Neuronal stem cell (in vitro differentiated cells): ENCODE measurements at regions not wholly inside any gene's neighbourhood (a gene's known extent, or its start where the extent isn't known, plus 50 kb on each side); places are given as distances from the start of the nearest gene placed in this dataset.

ENCODE experiments used
- DNase-seq: peaks from one replicate; pipeline ENCODE4 v3.0.0-alpha.2; 2013; ENCODE audit warnings: low spot score
- H2AFZ ChIP-seq: one replicate; pipeline ENCODE4 v1.6.1; 2013; ENCODE audit warnings: mild to moderate bottlenecking, low read length, inconsistent platforms
- H2AK5ac ChIP-seq: 2 replicates; pipeline ENCODE4 v1.6.1; 2013; ENCODE audit warnings: low read depth, mild to moderate bottlenecking, inconsistent platforms, low read length, moderate library complexity, mixed read lengths
- H2BK120ac ChIP-seq: 2 replicates; pipeline ENCODE4 v1.6.1; 2013; ENCODE audit warnings: low read depth, mild to moderate bottlenecking, inconsistent platforms, low read length, moderate library complexity, mixed read lengths
- H2BK12ac ChIP-seq: one replicate; pipeline ENCODE4 v1.6.1; 2013; ENCODE audit warnings: low read length, inconsistent platforms
- H2BK15ac ChIP-seq: 2 replicates; pipeline ENCODE4 v1.6.1; 2013; ENCODE audit warnings: mild to moderate bottlenecking, low read length, inconsistent platforms, mixed read lengths
- H2BK5ac ChIP-seq: one replicate; pipeline ENCODE4 v1.6.1; 2013; ENCODE audit warnings: inconsistent platforms, mild to moderate bottlenecking, low read length, moderate library complexity
- H3K14ac ChIP-seq: one replicate; pipeline ENCODE4 v1.6.1; 2013; ENCODE audit warnings: low read length, inconsistent platforms
- H3K18ac ChIP-seq: 2 replicates; pipeline ENCODE4 v1.6.1; 2013; ENCODE audit warnings: low read length, inconsistent platforms
- H3K23ac ChIP-seq: 2 replicates; pipeline ENCODE4 v1.6.1; 2013; ENCODE audit warnings: low read depth, mild to moderate bottlenecking, mixed read lengths, low read length, inconsistent platforms; ENCODE audit not compliant: poor library complexity
- H3K27ac ChIP-seq: replicated peaks from 3 replicates; pipeline ENCODE4 v1.5.1; 2013; ENCODE audit warnings: low read length, inconsistent platforms
- H3K27me3 ChIP-seq, 3 experiments: 2 replicates each; pipeline ENCODE4 v1.6.1; 2013; ENCODE audit warnings: low read length in 3 of 3, mild to moderate bottlenecking in 2 of 3, inconsistent platforms in 1 of 3, low read depth in 1 of 3, mixed read lengths in 1 of 3, moderate library complexity in 1 of 3; ENCODE audit not compliant: control insufficient read depth in 3 of 3, insufficient read depth in 3 of 3
- H3K36me3 ChIP-seq, 2 donors: replicated peaks in 1 of 2; 2 replicates each; pipeline ENCODE4 v1.6.1; 2013; ENCODE audit warnings: low read length in 2 of 2; ENCODE audit not compliant: control insufficient read depth in 2 of 2, insufficient read depth in 2 of 2
- H3K4ac ChIP-seq: 2 replicates; pipeline ENCODE4 v1.6.1; 2013; ENCODE audit warnings: inconsistent platforms, mild to moderate bottlenecking, low read length, moderate library complexity
- H3K4me1 ChIP-seq, 2 donors: 1 replicate in 1 of 2; 2 replicates in 1 of 2; pipeline ENCODE4 v1.6.1; 2013; ENCODE audit warnings: low read length in 2 of 2, low read depth in 1 of 2; ENCODE audit not compliant: control insufficient read depth in 2 of 2, insufficient read depth in 1 of 2
- H3K4me2 ChIP-seq: one replicate; pipeline ENCODE4 v1.6.1; 2013; ENCODE audit warnings: mild to moderate bottlenecking, low read length, inconsistent platforms; ENCODE audit not compliant: insufficient read depth, poor library complexity, severe bottlenecking
- H3K4me3 ChIP-seq, 2 donors: 2 replicates each; pipeline ENCODE4 v1.5.1; 2013; ENCODE audit warnings: low read length in 2 of 2, mild to moderate bottlenecking in 2 of 2, inconsistent platforms in 1 of 2, moderate library complexity in 1 of 2
- H3K79me1 ChIP-seq: one replicate; pipeline ENCODE4 v1.6.1; 2013; ENCODE audit warnings: low read depth, mild to moderate bottlenecking, inconsistent platforms, low read length, moderate library complexity
- H3K9ac ChIP-seq: one replicate; pipeline ENCODE4 v1.6.1; 2013; ENCODE audit warnings: mild to moderate bottlenecking, low read depth, low read length, inconsistent platforms; ENCODE audit not compliant: poor library complexity
- H3K9me3 ChIP-seq, 2 donors: replicated peaks in 1 of 2; 2 replicates each; pipeline versions ENCODE3 to v1.6.1; 2013; ENCODE audit warnings: low read length in 2 of 2, mild to moderate bottlenecking in 2 of 2, inconsistent platforms in 1 of 2, low read depth in 1 of 2, mixed read lengths in 1 of 2, moderate library complexity in 1 of 2; ENCODE audit not compliant: control insufficient read depth in 2 of 2, insufficient read depth in 1 of 2
- H4K8ac ChIP-seq: one replicate; pipeline ENCODE4 v1.6.1; 2013; ENCODE audit warnings: low read depth, mild to moderate bottlenecking, inconsistent platforms, low read length, moderate library complexity
- H4K91ac ChIP-seq: one replicate; pipeline ENCODE4 v1.6.1; 2013; ENCODE audit warnings: low read length, low read depth, mild to moderate bottlenecking, inconsistent platforms; ENCODE audit not compliant: poor library complexity
- WGBS, 2 donors: extraction: QIAGEN DNeasy Blood & Tissue Kit; methylation state at CpG; one replicate each; pipeline ENCODE4 v1.1.7; 2013; ENCODE audit warnings: missing lambda C conversion rate in 2 of 2, mixed read lengths in 1 of 2; ENCODE audit not compliant: insufficient read length in 2 of 2, insufficient replicate concordance in 1 of 2; ENCODE audit errors: extremely low coverage in 2 of 2; 5-methylcytosine and 5-hydroxymethylcytosine counted together

DNA sequence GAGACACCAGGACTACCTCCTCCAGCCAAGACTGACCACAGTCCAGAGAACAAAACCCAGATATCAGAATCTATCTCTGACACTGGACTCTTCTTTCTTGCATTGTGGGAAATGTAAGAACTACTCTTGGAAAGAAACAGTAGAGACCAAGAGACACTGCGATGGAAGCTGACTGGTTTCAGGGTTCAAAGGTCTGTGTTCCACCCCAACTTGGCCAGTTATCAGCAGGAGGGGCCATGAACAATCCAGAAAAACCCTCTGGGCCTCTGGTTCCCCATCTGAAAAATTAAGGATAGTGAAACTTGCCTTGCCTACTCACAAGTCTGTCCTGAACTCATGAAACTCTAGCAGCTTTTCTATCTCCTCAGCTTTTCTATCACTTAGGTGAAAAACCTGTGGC lies 166.5 kb downstream of the SUCLG1 start:
- Histone ChIP-seq H2BK120ac (no peak overlapping the region), H4K91ac (no peak overlapping the region), H3K4me3 (no peak overlapping the region), H3K9me3 (peaks cover 0 to 2% of the 10 kb centered on the region in 2 donors), H3K4ac (no peak overlapping the region), H3K9ac (no peak overlapping the region), H3K27ac (no peak overlapping the region), H2BK5ac (no peak overlapping the region), H2BK12ac (no peak overlapping the region), H3K18ac (no peak overlapping the region), H3K4me2 (no peak overlapping the region), H3K27me3 (no peaks in the 10 kb centered on the region), H4K8ac (no peak overlapping the region), H3K14ac (no peak overlapping the region), H3K4me1 (peaks cover 0 to 6% of the 10 kb centered on the region in 2 donors), H3K36me3 (no peaks in the 10 kb centered on the region), H2BK15ac (no peak overlapping the region), H3K23ac (no peak overlapping the region), H2AFZ (no peak overlapping the region), H3K79me1 (no peaks in the 10 kb centered on the region), H2AK5ac (no peak overlapping the region)
- no CpG with 5 or more reads among the region's 1 CpG for WGBS, 2 donors
- DNase-seq, result no peak

DNA sequence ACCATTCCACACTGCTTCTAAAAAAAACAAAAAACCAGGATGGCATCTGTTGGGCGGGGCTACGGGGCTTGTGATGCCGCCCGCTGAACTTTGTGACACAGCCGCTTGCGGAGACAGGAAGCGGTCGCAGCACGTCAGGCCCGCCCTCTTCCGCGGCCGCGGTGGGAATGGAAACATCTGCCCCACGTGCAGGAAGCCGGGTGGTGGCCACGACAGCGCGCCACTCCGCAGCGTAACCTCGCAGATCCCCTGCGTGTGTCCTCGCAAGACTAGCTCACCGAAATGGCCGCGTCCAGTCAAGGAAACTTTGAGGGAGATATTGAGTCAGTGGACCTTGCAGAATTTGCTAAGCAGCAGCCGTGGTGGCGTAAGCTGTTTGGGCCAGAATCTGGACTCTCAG lies 168.5 kb downstream of the SUCLG1 start:
- H4K91ac ChIP-seq, result no peak overlapping the region
- H3K4me1 ChIP-seq, result peaks cover 0 to 6% of the 10 kb centered on the region in 2 donors
- no peaks in the 10 kb centered on the region for H3K79me1 ChIP-seq
- H4K8ac ChIP-seq, result no peak overlapping the region
- H3K23ac ChIP-seq, result no peak overlapping the region
- peaks cover 0 to 2% of the 10 kb centered on the region in 2 donors for H3K9me3 ChIP-seq
- H2AK5ac ChIP-seq, result no peak overlapping the region
- H3K4ac ChIP-seq, result no peak overlapping the region
- no peak overlapping the region for H2BK120ac ChIP-seq
- H3K27ac ChIP-seq, result no peak overlapping the region
- no peak for DNase-seq
- no peak overlapping the region for H2BK15ac ChIP-seq
- no peak overlapping the region for H2BK5ac ChIP-seq
- no peak overlapping the region for H3K18ac ChIP-seq
- no peak overlapping the region for H3K14ac ChIP-seq
- no peak overlapping the region for H2BK12ac ChIP-seq
- H3K4me3 ChIP-seq, result no peak overlapping the region
- H3K9ac ChIP-seq, result no peak overlapping the region
- WGBS, 2 donors, result no CpG with 5 or more reads among the region's 29 CpGs
- H3K27me3 ChIP-seq, result no peaks in the 10 kb centered on the region
- no peak overlapping the region for H2AFZ ChIP-seq
- no peak overlapping the region for H3K4me2 ChIP-seq
- no peaks in the 10 kb centered on the region for H3K36me3 ChIP-seq

DNA sequence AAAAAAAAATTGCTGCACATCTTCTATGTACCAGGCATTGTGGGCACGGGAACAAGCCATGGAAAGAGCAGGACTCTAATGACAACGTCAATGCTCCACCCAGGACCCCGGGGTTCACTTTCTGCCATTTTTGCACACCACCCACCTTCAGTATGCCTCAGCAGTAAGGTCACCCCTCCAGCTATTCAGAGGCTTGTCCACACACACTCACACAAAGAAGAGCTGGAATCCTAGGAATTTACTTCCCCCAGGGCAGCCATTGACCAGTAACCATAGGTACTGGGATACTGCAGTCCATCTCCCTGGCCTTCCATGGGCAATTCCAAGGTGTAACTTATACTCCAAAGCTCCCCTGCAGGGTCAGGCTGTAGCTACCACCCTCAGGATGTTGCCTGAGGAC lies 170.8 kb downstream of the SUCLG1 start:
- H3K4me3 ChIP-seq, result no peak overlapping the region
- H2BK120ac ChIP-seq, result no peak overlapping the region
- peaks cover 0 to 6% of the 10 kb centered on the region in 2 donors for H3K4me1 ChIP-seq
- H2AFZ ChIP-seq, result no peak overlapping the region
- H3K27me3 ChIP-seq, result no peaks in the 10 kb centered on the region
- H3K23ac ChIP-seq, result no peak overlapping the region
- no peak overlapping the region for H2AK5ac ChIP-seq
- no peak overlapping the region for H2BK5ac ChIP-seq
- no peak overlapping the region for H4K8ac ChIP-seq
- H2BK15ac ChIP-seq, result no peak overlapping the region
- peaks cover 0 to 2% of the 10 kb centered on the region in 2 donors for H3K9me3 ChIP-seq
- no peak overlapping the region for H4K91ac ChIP-seq
- no peak overlapping the region for H3K9ac ChIP-seq
- H3K36me3 ChIP-seq, result no peaks in the 10 kb centered on the region
- no peak overlapping the region for H3K27ac ChIP-seq
- H3K18ac ChIP-seq, result no peak overlapping the region
- H3K4ac ChIP-seq, result no peak overlapping the region
- WGBS, 2 donors, result no CpG with 5 or more reads among the region's 3 CpGs
- H3K79me1 ChIP-seq, result no peaks in the 10 kb centered on the region
- DNase-seq, result no peak
- no peak overlapping the region for H2BK12ac ChIP-seq
- H3K4me2 ChIP-seq, result no peak overlapping the region
- no peak overlapping the region for H3K14ac ChIP-seq

DNA sequence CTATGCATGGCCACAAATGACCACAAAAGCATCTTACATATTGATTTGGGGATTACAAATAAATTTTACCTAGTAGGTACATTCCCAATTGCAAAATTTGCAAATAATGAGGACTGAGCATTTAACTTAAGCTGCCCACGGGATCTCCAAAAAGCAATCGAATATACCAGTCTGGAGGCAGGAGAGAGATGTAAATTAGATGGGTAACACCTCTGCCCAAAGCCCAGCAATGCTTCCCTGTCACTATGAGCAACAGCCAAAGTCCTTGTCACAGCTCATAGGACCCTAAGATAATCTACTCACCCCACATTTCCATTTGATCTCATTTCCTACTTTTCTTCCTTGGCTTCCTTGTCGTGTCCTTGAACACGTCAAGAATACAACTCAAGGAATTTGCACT lies 172.2 kb downstream of the SUCLG1 start:
- Histone ChIP-seq H3K4me3 (no peak overlapping the region), H3K4ac (no peak overlapping the region), H2AFZ (no peak overlapping the region), H2BK15ac (no peak overlapping the region), H3K36me3 (no peaks in the 10 kb centered on the region), H3K18ac (no peak overlapping the region), H3K9me3 (peaks cover 0 to 2% of the 10 kb centered on the region in 2 donors), H3K4me2 (no peak overlapping the region), H3K27ac (no peak overlapping the region), H2AK5ac (no peak overlapping the region), H3K27me3 (no peaks in the 10 kb centered on the region), H2BK5ac (no peak overlapping the region), H3K14ac (no peak overlapping the region), H3K79me1 (no peaks in the 10 kb centered on the region), H2BK12ac (no peak overlapping the region), H4K91ac (no peak overlapping the region), H3K4me1 (peaks cover 0 to 6% of the 10 kb centered on the region in 2 donors), H4K8ac (no peak overlapping the region), H3K9ac (no peak overlapping the region), H2BK120ac (no peak overlapping the region), H3K23ac (no peak overlapping the region)
- no CpG with 5 or more reads among the region's 4 CpGs for WGBS, 2 donors
- DNase-seq, result no peak
